T-helper 1 cell (primary cell): ENCODE measurements at regions not wholly inside any gene's neighbourhood (a gene's known extent, or its start where the extent isn't known, plus 50 kb on each side); places are given as distances from the start of the nearest gene placed in this dataset.

Experiments used
- DNase-seq, 5 donors: peaks; one replicate each; pipeline ENCODE4 v3.0.0-alpha.2; 2012 to 2020

- no peak for DNase-seq
Observed at GRCh38 chr5:165622864-165623536, 2117.6 kb downstream of the MAT2B start.

DNA sequence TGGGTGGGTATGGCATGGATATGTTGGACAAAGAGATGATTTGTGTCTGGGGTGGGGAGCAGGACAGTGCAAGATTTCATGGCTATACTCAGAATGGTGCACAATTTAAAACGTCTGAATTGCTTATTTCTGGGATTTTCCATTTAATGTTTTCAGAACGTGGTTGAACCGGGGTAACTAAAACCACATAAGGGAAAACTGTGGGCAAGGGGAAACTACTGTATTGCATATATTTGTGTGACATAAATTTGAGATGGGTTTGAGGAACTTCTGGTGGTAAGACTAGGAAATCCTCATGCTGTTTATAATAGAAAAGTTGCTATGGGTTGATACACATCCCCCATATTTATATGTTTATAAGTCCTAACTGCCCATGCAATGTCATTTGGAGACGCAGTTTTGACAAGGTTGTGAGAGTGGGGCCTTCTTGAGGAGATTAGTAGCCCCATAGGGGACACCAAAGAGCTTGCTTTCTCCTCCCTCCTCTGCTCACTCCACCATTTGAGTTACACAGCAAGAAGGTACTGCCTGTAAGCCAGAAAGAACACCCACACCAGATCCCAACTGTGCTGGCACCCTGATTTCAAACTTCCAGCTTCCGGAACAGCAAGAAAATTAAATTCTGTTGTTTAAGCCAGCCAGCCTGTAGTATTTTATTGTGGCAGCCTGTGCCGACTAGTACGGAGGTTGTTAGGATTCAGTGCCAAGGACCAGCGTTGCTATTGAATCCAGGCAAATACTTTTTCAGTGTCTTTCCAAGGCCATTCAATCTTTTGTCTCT, 2118.9 kb downstream of the MAT2B start:
- DNase-seq, result no peak

DNA sequence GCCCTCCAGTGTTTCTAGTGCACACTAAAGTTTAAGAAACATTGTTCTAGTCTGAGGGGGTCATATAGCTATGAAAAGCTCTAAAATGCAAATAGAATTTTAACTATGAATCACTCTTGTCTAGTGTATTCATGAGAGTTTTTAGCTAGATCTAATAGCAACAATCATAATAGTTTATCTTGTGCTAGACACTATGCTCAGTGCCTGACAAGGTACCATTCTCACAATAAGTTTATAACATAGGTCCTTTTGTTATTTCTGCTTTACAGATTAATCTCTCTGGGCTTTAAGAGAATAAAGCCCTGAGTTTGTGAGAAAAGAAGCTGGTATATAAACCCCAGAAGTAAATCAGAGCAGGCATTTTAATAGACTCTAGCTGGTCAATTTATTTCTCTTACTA, 2120.7 kb downstream of the MAT2B start:
- no peak for DNase-seq

DNA sequence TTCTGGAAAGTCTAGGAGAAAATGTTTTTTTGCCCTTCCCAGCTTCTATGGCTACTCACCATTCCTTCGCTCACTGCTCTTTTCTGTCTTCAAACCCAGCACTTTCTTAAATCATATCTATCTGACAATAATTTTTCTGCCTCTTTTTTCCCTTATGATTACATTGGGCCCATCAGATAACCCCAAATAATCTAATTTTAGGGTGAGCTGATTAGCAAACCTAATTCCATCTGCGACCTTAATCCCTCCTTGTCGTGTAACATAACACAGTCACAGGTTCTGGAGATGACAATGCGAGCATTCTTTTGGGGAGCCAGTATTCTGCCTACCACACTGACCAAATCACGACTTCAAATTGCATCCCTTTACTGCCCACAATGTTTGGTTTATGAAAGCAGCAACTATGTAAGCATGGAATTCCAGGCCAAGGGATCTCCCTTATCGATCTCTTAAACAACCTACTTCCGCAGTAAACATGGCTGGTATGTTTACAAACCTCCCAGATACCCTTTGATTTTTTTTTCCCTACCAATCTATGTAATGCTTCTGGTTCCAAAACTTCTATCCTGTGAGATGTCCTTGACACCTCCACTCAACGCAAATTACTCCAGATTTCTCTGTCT, 2122.2 kb downstream of the MAT2B start:
- DNase-seq, result no peak

DNA sequence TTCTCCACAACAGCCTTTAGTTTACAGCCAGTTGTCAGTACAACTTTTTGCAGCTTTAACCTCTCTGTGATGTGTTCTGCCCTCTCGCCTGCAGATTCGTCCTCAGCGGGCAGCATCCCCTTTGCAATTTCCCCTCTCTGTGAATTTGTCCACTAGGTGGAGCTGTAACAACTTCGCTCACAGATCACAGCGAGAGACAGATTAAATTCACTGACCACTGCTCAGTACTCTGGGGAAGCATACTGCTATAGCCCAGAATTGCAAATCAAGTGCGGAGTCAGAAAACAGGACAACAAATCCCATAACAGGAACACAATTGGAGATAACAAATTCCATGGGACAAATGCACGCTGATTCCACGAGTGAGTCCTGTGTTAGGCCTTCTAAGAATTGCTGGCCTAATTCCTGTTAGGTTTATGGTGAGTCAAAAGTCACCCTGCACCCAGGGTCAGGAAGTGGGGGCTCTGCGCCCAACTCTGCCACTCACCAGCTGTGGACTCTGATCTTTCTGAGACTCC, 2124.9 kb downstream of the MAT2B start:
- DNase-seq, result peak in 1 of 5 donors; percentile 3

- no peak for DNase-seq
Observed at GRCh38 chr5:165631235-165631634, 2125.8 kb downstream of the MAT2B start.

GRCh38 chr5:165642366-165642765, 2136.9 kb downstream of the MAT2B start:
- DNase-seq, result no peak

DNA sequence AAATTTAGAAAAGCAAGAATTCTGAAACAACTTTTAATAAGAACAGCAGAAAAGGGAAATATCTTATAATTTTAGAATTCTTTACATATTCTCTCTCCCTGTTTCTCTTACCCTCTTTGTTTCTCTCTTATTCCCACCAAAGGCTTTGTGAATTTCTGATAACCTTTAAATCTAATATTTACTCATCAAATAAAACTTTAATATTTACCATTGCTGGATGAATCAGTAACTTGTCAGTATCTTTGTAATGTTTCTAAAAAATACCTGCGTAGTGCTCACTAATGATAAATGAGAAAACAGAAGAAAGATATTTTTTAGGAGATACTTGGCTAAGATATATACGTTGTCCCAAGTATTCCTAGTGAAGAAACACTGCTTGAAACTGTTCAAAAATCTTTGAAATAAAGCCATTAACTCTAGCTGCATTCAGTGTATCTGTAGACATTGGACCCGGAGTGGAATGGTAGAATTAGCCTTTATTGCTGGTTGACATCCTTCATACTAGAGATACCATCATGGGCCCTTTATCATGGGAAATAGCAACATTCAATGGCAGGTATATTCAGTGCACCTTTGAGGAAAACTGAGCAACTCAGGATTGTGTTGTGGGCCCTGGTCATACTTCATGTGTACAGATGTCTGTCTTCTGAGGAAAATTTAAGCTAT, 2160.4 kb downstream of the MAT2B start:
- no peak for DNase-seq

- DNase-seq, result no peak
Observed at GRCh38 chr5:165673499-165673898, 2168.1 kb downstream of the MAT2B start.

DNA sequence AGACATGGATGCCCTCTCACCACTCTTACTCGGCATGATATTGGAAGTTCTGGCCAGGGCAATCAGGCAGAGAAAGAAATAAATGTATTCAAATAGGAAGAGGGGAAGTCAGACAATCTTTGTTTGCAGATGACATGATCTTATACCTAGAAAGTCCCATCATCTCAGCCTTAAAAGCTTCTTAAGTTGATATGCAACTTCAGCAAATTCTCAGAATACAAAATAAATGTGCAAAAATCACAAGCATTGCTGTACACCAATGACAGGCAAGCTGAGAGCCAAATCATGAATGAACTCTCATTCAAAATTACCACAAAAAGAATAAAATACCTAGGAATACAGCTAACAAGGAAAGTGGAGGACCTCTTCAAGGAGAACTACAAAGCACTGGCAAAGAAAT, 2190.4 kb downstream of the MAT2B start:
- no peak for DNase-seq

DNA sequence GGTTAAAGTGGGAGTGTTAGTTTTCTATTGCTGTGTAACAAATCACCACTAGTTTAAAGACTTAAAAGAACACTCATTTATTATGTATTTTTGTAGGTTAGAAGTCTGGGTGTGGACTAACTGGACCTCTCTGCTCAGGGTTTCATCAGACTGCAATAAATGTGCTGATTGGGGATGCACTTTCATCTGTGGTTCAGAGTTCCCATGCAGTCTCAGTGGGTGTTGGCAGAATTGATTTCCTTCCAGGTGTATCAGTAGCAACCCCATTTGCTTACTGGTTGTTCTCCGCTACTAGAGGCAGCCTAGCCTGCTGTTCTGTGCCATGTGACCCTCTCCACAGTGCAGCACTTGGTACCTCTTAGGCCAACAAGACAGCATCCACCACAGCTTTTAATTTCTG, 2200.5 kb downstream of the MAT2B start:
- no peak for DNase-seq

DNA sequence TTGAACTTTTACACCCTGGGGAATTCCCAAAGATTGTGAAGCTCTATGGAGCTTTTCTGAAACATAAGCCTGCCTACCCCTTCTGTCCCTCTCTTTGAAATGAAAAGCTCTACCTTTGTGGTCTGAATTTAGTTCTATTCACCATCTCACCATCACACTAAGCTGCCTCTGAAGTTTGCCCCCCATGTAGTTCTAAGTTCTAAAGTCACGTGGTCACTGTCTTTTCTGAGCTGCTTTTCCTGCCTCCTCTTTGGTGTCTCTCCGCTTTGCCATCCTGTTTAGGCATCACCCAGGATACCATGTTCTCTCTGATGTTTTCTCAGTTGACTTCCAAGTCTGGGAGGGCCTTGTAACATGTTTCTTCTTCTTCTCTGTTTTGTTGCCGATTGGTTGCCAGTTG, 2206.6 kb downstream of the MAT2B start:
- DNase-seq, result no peak

DNA sequence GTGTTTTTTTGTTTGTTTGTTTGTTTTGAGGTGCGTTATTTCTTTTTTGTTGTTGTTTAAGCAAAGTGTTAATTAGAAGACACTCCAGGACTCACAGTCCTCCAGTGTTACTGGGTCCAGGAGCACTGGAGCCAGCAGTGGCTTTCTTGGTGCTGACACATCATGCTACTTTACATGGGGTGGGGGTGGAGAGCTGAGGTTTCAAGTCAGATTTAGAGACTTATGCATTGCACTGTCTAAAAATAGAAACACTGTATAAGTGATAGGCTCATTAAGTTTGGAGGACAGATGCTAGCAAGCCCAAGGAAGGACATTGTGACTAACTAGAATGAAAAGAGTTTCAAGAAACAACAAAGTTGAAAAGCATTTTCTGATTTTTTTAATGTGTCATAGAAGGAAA, 2209.2 kb downstream of the MAT2B start:
- DNase-seq, result no peak

GRCh38 chr5:165720901-165721300, 2215.5 kb downstream of the MAT2B start:
- DNase-seq, result no peak

DNA sequence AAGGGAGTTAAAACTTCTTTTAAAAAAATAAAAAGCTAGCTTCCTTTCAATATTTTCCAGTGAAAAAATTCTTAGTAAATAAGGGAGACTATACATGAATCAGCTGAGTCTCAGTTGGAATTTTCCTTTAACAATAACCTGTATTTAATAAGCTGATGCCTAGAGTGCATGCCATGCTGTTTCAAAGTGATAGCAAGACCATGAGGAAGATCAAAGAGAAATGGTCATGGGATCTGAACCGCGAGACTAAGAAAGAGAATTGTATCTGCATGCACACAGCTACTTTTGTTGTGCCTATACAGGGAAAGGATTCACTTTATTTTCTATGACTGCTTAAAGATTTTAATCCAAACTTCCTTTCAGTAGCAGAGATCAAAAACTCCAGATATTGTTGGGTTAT, 2217.0 kb downstream of the MAT2B start:
- DNase-seq, result no peak

GRCh38 chr5:165723931-165724330, 2218.5 kb downstream of the MAT2B start:
- no peak for DNase-seq

DNA sequence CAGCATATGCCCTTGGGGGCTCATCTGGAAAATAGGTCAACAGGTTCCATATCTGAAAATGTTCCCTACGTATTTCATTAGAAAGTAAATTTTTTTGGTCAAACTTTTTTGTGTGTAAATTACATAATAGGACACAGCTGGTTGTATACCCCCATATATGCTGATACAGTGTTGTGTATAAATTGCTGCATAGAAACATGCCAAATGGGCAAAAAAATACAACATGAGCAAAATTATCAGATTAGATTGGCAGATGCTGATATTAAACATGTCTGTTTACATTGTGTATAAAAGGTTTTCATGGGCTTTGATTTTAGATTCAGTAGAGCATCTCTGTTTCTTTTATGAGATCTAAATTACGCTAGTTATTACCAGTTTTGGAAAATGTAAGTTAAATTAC, 2223.0 kb downstream of the MAT2B start:
- no peak for DNase-seq

GRCh38 chr5:165735388-165735787, 2230.0 kb downstream of the MAT2B start:
- DNase-seq, result no peak

- DNase-seq, result no peak
Observed at GRCh38 chr5:165739079-165739741, 2233.8 kb downstream of the MAT2B start.

DNA sequence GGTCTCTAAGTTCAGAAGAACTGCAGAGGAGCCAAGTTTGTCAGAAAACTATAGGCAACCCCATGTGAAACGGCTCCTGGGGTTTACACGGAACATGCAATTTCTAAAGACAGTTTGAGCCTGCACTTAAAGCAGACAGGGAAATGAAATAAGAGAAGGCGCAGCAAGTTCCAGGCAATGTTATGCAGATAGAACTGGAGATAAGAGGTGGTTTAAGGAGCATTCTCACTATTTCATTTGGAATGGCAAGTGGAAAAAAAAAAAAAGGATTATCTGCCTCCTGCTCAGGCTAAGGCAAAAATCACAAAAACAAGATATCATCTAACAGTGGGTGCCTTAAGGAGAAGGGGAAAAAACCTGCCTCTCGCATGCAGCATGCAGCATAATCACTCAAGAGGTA, 2252.4 kb downstream of the MAT2B start:
- no peak for DNase-seq

- DNase-seq, result no peak
Observed at GRCh38 chr5:165775111-165775510, 2269.7 kb downstream of the MAT2B start.

- DNase-seq, result no peak
Observed at GRCh38 chr5:165779505-165779904, 2274.1 kb downstream of the MAT2B start.

- DNase-seq, result no peak
Observed at GRCh38 chr5:165780901-165781300, 2275.5 kb downstream of the MAT2B start.
